Neural progenitor cell (in vitro differentiated cells): ENCODE measurements at regions not wholly inside any gene's neighbourhood (a gene's known extent, or its start where the extent isn't known, plus 50 kb on each side); places are given as distances from the start of the nearest gene placed in this dataset.

Source experiments
- EZH2phosphoT487 ChIP-seq: fragments of 200-600 bp; sonication (generic); IDR thresholded peaks from 2 replicates; pipeline ENCODE4 v1.6.1; 2017; ENCODE audit warnings: antibody characterized with exemption
- TF ChIP-seq, protein P1 (sequence below): fragments of 200-600 bp; sonication (generic); IDR thresholded peaks from 2 replicates; pipeline ENCODE4 v1.5.1; 2017; ENCODE audit warnings: antibody characterized with exemption, mild to moderate bottlenecking

DNA sequence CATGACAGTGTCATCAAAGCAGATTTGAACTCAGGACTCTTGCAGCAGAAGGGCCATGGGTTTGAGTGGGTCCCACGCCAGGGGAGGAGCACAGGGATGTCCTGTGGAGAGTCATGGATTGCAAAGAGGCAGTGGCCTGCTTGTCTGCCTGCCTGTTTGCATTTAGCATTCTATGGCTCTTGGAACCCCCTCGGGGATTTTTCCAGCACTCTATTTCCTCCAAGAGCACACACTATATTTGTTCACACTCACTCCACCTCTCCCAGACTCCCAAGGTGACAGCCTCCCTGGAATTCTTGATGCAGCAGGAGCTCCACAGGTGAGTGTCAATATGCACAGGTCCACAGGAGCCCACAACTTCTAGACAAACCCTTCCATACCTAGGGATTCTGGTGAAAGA, 73.1 kb upstream of the LRRN2 start:
- no peak for TF ChIP-seq EZH2phosphoT487
- TF ChIP-seq, protein P1, sequence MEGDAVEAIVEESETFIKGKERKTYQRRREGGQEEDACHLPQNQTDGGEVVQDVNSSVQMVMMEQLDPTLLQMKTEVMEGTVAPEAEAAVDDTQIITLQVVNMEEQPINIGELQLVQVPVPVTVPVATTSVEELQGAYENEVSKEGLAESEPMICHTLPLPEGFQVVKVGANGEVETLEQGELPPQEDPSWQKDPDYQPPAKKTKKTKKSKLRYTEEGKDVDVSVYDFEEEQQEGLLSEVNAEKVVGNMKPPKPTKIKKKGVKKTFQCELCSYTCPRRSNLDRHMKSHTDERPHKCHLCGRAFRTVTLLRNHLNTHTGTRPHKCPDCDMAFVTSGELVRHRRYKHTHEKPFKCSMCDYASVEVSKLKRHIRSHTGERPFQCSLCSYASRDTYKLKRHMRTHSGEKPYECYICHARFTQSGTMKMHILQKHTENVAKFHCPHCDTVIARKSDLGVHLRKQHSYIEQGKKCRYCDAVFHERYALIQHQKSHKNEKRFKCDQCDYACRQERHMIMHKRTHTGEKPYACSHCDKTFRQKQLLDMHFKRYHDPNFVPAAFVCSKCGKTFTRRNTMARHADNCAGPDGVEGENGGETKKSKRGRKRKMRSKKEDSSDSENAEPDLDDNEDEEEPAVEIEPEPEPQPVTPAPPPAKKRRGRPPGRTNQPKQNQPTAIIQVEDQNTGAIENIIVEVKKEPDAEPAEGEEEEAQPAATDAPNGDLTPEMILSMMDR = no peak
